T-helper 1 cell treated with Interleukin-12 subunit alpha and Interleukin-12 subunit beta and Interleukin-4 antibody, amounts not matched to agents 30 ng/mL and 1 ng/mL, for 36 hours (primary cell): ENCODE measurements at regions not wholly inside any gene's neighbourhood (a gene's known extent, or its start where the extent isn't known, plus 50 kb on each side); places are given as distances from the start of the nearest gene placed in this dataset.
"Not testable (repeated sequence)": the region's sequence is repeated elsewhere in the genome, so short reads cannot be mapped to it uniquely, and the experiment has no call there.

ENCODE experiments used
- intact Hi-C: fragments of 100-400 bp; cut with micrococcal nuclease; formaldehyde crosslinking; loops from one replicate; pipeline ENCODE4 v1.15.1; 2024

GRCh38 chr14:106592115-106592852, 1065.9 kb downstream of the TMEM121 start:
- intact Hi-C loops, result not testable (repeated sequence)

- intact Hi-C loops, result no loop called here
Measured at GRCh38 chr14:106599209-106599608, 1072.8 kb downstream of the TMEM121 start.

DNA sequence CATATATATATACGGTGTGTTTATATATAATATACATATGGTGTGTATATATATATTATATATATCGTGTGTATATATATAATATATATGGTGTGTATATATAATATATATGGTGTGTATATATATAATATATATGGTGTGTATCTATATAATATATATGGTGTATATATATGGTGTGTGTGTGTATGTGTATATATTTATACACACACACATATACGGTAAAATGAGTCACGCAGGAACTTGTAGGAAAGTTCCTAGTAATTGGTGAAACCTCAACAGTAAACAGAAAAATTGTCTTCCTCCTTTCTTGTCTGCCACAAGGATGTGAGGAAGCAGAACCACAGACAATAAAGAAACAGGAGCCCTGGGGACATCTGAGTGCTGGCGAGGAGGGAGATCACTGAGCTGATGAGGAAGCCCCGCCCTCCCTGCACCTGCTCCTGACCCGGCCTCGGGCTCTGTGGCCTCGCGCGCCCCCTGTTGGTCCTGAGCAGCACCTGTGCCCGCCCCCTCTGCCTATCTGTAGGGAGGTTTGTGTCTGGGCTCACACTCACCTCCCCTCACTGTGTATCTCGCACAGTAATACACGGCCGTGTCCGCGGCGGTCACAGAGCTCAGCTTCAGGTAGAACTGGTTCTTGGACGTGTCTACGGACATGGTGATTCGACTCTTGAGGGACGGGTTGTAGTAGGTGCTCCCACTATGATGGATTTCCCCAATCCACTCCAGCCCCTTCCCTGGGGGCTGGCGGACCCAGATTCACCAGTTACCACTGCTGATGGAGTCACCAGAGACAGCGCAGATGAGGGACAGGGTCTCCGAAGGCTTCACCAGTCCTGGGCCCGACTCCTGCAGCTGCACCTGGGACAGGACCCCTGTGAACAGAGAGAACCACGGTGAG, 1079.4 kb downstream of the TMEM121 start:
- intact Hi-C loops, result loop anchor here (2.0 kb wide), 1 partner anchor 17 kb away; no protein-coding TSS in a partner anchor

DNA sequence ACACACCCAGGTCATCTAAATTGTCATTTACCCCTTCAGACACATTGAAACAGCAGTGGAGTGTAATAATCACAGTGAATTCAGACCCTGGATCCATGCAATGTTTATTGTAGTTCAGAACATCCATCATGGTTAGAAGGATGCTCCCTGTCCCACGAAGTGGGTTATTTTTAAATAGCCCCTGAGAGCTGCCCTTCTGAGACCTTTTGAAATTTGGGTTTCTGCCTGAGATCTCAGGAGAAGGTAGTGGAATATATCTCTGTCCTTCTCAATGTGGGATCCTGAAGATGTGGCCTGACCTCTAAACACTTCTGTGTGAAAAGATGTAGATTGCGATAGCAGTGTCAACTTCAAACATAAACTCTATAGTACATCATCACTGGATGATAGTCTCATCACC, 1080.6 kb downstream of the TMEM121 start:
- intact Hi-C loops, result loop anchor here (2.0 kb wide), 1 partner anchor 16 kb away; no protein-coding TSS in a partner anchor

- intact Hi-C loops, result no loop called here
Measured at GRCh38 chr14:106610691-106611090, 1084.3 kb downstream of the TMEM121 start.

DNA sequence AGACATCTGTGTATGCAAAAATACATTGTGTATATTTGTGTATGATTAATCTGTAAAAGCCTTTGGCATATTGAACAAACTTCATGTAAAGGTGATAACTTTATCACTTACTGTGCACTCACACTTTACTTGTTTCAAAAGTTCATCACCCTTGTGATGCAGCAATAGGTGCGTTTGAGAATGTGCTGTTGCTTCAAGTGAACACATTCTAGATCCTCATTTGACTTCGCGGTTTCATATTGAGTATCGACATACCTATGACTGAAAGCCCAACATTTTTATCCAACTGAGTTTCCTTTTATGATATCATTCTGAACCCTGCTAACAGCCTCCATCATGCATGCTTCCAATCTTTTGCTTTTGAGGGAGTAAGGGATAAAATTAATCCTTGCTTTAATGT, 1086.9 kb downstream of the TMEM121 start:
- intact Hi-C loops, result no loop called here

- intact Hi-C loops, result loop anchor here (1.0 to 2.0 kb wide), 3 partner anchors 9 to 202 kb away; no protein-coding TSS in a partner anchor
Measured at GRCh38 chr14:106618471-106618951, 1092.1 kb downstream of the TMEM121 start.

- intact Hi-C loops, result loop anchor here (2.0 kb wide), 1 partner anchor 203 kb away; no protein-coding TSS in a partner anchor
Measured at GRCh38 chr14:106619606-106620005, 1093.2 kb downstream of the TMEM121 start.

DNA sequence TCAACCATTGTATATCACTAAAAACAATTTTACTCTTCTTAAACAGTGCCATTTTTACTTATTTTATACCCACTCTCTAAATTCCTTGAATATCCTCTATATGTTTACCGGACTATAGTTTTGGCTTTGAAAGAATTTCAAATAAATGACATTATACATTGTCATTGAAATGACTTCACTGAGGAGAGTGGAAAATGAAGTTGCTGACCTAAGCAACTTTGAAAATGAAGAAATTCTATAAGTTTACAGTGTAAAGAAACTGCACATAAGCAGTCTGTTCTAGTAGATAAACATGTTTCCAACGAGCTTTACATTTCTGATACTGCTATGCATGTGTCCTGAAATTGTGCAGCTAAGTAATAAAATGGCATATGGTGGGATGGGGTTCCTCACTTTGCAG, 1094.0 kb downstream of the TMEM121 start:
- intact Hi-C loops, result no loop called here

- intact Hi-C loops, result loop anchor here (2.0 kb wide), 1 partner anchor 15 kb away; no protein-coding TSS in a partner anchor
Measured at GRCh38 chr14:106622200-106622745, 1095.9 kb downstream of the TMEM121 start.

GRCh38 chr14:106625186-106625585, 1098.8 kb downstream of the TMEM121 start:
- intact Hi-C loops, result loop anchor here (2.0 kb wide), 1 partner anchor 38 kb away; no protein-coding TSS in a partner anchor

DNA sequence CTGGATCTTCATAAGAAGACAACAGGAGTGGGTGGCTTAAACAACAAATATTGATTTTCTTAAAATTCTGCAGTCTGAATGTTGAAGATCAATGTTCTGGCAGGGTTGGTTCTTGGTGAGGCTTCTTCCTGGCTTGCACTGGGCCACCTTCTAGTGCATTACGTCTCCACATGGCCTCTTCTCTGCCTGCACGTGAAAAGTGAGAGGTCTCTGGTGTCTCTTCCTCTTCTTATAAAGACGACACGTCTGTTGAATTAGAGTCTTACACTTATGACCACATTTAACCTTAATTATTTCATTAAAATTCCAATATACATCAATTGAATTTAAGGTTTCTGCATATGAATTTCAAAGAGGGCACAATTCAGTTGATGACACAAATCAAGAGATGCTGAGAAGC, 1100.1 kb downstream of the TMEM121 start:
- intact Hi-C loops, result loop anchor here (2.0 kb wide), 1 partner anchor 16 kb away; no protein-coding TSS in a partner anchor

DNA sequence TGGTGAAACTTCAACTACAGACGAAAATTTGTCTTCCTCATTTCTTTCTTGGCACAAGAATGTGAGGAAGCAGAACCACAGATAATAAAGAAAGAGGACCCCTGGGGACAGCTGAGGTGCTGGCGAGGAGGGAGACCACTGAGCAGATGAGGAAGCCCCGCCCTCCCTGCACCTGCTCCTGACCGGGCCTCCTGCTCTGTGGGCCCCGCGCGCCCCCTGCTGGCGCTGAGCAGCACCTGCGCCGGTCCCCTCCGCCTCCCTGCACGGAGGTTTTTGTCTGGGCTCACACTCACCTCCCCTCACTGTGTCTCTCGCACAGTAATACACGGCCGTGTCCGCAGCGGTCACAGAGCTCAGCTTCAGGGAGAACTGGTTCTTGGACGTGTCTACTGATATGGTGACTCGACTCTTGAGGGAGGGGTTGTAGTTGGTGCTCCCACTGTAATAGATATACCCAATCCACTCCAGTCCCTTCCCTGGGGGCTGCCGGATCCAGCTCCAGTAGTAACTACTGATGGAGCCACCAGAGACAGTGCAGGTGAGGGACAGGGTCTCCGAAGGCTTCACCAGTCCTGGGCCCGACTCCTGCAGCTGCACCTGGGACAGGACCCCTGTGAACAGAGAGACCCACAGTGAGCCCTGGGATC, 1100.7 kb downstream of the TMEM121 start:
- intact Hi-C loops, result loop anchor here (1.0 to 2.0 kb wide), 2 partner anchors 9 to 16 kb away; no protein-coding TSS in a partner anchor

- intact Hi-C loops, result loop anchor here (1.0 kb wide), 1 partner anchor 10 kb away; no protein-coding TSS in a partner anchor
Measured at GRCh38 chr14:106631879-106632278, 1105.5 kb downstream of the TMEM121 start.

DNA sequence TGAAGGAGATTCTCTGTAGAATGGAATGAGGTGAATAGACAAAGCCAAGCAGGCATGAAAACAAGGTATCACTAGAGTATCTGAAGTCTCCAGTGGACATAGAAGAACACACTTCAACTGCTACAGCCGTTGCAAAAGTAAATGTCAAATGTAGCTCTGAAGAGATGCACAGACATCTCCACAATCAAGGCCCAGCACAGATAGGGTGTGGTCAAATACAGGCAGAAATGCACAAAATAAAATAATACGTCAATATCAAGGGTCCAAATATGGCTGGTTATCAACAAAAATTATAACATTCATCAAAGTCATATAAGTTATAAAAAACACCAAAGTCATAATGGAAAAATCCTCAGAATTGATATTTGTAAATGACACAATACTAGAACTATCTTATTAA, 1107.3 kb downstream of the TMEM121 start:
- intact Hi-C loops, result no loop called here

- intact Hi-C loops, result no loop called here
Measured at GRCh38 chr14:106635569-106635968, 1109.2 kb downstream of the TMEM121 start.

GRCh38 chr14:106638786-106639452, 1112.5 kb downstream of the TMEM121 start:
- intact Hi-C loops, result not testable (repeated sequence)

DNA sequence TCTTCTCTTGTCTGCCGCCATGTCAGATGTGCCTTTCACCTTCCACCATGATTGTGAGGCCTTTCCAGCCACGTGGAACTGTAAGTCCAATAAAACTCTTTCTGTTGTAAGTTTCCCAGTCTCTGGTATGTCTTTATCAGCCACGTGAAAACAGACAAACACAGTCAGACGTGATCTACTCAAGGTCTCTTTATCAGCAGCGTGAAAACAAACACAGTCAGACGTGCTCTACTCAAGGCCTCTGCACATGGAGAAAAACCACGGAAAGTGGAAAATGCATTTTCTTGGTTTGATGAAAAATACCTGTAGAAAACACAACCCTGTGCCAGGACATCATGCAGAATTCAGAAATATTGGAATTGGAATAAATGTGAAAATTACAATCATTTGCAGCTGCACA, 1115.7 kb downstream of the TMEM121 start:
- intact Hi-C loops, result loop anchor here (1.0 to 2.0 kb wide), 2 partner anchors 11 to 15 kb away; no protein-coding TSS in a partner anchor

DNA sequence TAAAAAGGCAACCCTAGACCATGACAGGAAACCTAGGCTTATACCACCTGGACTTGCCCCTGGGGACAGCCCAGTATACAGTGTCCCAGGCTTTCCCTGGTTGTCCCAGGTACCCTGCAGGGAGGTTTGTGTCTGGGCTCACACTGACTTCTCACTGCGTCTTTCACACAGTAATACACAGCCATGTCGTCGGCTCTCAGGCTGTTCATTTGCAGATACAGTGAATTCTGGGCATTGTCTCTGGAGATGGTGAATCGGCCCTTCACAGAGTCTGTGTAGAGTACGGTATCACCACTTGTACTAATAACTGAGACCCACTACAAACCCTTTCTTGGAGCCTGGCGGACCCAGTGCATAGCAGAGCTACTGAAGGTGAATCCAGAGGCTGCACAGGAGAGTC, 1116.6 kb downstream of the TMEM121 start:
- intact Hi-C loops, result loop anchor here (1.0 to 2.0 kb wide), 2 partner anchors 12 to 16 kb away; no protein-coding TSS in a partner anchor

DNA sequence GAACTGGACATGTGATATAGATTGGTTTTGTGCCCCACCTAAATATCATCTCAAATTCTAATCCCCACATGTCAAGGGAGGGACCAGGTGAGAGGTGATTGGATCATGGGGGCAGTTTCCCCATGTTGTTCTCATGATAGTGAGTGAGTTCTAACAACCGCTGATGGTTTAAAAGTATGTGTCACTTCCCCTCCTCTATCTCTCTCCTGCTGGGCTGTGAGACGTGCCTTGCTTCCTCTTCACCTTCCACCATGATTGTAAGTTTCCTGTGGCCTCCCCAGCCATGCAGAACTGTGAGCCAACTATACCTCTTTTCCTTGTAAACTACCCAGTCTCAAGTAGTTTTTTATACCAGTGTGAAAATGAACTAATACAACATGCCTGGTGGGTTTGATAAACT, 1122.5 kb downstream of the TMEM121 start:
- intact Hi-C loops, result not testable (repeated sequence)
